ENCODE measurements at regions not wholly inside any gene's neighbourhood (a gene's known extent, or its start where the extent isn't known, plus 50 kb on each side); places are given as distances from the start of the nearest gene placed in this dataset.
A peak's percentile ranks its signal among the peaks of the same experiment; 100 is the strongest.

DNA sequence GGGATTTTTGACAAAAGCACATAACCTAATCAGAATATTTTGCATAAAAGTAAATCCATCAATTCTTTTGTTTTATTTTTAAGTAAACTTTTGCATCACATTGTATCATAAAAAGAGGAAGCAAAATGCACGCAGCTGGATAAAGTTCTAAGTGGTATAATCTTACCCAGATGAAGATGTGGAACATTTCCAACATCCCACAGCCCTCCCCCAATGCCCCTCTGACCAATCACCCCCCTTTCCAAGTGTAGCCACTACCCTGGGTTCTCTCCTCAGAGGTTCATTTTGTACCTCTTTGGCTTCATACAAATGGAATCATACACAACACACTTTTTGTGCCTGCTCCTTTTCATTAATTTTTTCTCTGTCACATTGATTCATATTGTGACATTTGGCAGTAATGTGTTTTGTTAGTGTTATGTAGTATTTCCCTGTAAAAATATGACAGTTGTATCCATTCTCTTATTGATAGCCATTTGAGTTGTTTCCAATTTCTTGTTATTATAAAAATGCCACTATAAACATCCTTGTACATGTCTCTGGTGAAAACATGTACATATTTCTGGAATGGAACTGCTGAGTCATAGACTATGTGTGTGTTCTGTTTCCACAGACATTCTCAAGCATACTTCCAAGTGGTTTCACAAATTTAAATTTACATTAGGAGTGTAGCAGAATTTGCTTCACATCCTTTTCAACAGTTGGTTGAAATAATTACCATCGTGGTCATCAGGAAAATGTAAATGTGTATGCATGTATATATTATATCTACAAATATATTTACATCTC is 92.9 kb upstream of the SYNDIG1 start:
- peak; percentile 44 to 46 for DNase-seq

DNA sequence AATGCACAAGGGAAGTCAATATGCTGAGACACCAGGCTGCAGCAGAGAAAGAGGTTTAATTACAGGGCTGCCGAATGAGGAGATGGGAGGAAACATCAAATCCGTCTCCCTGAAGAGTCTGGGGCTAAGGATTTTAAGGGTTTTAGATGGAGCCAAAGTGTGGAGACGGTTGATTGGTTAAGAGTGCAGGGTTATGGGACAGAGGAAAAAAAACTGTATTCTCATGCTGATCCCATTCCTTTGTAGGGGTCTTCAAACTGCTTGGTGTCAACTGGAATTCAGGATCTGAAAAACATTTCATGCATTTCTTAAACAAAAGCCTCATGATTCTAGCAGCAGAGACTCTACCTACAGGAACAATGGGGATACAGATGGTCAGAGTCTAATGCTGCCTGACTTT is 96.1 kb upstream of the SYNDIG1 start:
- DNase-seq, result no peak

- DNase-seq, result no peak
These were observed 98.3 kb upstream of the SYNDIG1 start for GRCh38 chr20:24370911-24371695.

DNA sequence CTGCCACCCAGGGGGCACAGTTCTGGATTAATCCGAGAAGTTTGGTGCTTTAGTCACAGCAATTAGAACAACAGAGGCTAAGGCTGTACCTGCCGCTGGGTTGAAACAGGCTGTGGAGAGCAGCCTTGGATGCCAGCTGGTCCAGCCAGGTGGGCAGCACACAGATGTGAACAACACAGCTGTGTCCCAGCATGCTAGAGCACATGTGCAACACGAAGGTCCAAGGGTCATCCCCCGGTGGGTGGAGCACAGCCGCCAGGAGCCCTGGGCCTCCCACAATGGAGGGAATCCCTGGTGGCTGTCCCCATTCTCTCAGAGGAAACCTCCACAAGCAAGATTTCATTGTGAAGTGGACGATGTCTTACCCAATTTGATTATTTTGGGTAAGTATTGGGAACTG is 99.2 kb upstream of the SYNDIG1 start:
- no peak for DNase-seq

- no peak for DNase-seq
These were observed 101.2 kb upstream of the SYNDIG1 start for GRCh38 chr20:24368253-24368652.

GRCh38 chr20:24366336-24367004 is 103.0 kb upstream of the SYNDIG1 start:
- DNase-seq, result no peak

DNA sequence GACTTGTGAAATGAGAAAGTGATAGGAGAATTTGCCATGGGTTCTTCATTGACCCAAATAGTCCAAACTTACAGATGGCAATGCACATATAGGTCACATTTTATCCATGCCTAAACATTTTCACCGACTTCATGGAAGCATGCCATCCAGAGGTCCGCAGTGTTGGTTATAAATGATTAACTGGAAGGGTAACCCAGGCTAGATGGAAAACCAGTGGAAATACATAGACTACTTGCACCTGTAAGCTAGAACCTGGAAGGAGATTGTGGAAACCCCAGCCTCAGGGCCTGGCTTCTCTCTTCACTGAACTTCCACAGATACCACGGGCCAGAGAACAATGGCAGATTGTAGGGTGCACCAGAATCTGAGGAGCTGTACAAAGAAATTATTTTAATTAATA is 103.8 kb upstream of the SYNDIG1 start:
- DNase-seq, result no peak

- no peak for DNase-seq
These were observed 104.9 kb upstream of the SYNDIG1 start for GRCh38 chr20:24364482-24364881.

- DNase-seq, result no peak
These were observed 106.4 kb upstream of the SYNDIG1 start for GRCh38 chr20:24363031-24363430.

DNA sequence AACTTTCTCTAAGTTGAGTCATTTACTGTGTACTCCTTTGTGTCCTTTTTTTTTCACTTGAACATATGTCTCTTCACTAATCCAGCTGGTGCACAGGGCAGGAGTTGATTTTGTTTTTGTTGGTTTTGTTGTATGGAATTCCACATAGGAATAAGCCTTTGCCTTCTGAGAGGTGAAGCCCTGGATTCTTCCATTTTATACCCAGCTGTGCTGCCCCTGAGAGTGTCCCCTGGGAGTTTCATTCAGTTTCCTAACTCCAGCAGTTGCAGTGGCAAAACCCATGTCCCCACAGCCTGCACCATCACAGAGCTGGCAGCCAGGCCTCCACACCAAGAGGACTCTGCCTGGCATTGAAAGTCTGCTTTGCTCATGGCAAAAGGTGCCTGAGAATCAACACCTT is 107.3 kb upstream of the SYNDIG1 start:
- no peak for DNase-seq

DNA sequence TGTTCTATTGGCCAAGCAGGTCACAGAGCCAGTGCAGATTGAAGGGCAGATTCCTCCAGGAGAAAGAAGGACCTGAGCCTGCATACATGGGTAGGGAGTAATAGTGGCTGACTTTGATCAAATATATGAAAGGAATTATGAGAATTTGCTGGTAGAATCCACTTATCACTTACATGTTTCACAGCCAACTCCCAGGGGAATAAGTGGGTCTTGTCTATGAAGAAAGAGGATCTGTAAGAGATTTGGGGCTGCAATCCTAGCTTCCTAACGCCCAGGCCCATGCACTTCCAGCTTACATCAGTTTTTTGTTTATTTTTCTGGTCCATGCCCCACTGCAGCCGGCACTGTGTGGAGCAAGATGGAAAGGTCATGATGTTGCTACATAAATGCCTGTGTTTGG is 107.9 kb upstream of the SYNDIG1 start:
- DNase-seq, result no peak

- no peak for DNase-seq
These were observed 108.9 kb upstream of the SYNDIG1 start for GRCh38 chr20:24360531-24360930.

- no peak for DNase-seq
These were observed 110.0 kb upstream of the SYNDIG1 start for GRCh38 chr20:24359321-24360027.

GRCh38 chr20:24357931-24358330 is 111.5 kb upstream of the SYNDIG1 start:
- DNase-seq, result no peak

DNA sequence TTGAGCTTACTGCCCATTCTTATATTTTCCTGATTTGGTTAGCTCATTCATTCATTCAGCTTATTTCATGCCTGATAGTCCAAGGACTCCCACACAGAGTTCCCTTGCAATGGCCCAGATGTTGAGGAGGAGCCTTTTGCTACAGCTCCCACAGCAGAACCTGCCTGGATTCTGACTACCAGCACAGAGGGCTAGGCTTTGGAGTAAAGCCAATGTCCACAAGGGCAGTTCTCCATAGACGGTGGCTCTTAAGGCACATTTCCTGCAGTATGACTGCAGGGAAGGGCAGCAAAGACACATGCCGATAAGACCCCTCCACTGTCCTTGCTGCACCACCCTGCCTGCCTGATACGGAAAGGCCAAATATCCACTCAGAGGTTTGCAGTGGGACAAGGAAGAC is 112.3 kb upstream of the SYNDIG1 start:
- no peak for DNase-seq

GRCh38 chr20:24353135-24353690 is 116.2 kb upstream of the SYNDIG1 start:
- DNase-seq, result no peak

DNA sequence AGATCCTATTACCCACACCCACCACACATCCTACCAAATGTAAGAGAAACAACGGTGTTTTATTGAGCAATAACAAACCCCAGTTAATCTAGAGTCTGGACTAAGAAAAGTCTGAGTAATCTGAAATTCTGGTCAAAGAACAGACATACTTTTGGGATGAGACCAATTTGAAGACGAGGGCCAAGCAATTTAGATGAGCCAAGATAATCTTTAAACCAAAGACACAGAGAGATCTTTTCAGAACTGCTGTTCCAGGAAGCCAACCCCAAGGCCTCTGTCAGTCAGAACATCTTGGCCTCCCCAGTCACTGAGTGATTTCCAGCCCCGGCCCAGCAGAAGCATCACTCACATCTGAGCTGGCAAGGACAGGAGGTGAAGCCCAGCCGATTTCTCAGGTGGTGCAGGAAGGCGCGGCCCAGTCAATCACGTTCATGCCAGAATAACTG is 118.5 kb upstream of the SYNDIG1 start:
- no peak for DNase-seq

DNA sequence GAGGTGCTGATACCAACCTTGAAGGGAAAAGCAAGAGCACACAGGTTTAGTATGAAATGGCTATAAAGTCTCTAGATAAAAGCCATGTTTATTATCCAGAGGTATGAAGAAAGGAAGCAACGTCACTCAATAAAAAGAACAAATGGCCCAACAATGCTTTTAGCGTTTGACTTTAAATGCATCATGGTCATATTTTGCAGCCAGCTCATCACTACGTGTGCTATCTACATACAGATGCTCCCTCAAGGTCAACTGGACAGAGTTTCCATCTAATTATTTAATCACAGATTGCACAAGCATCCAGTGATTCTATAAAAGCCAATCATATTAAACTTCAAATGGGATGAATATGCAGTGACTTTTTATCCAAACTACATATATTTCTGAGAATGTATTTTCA is 127.6 kb upstream of the SYNDIG1 start:
- no peak for DNase-seq

- DNase-seq, result no peak
These were observed 128.5 kb upstream of the SYNDIG1 start for GRCh38 chr20:24340933-24341332.

DNA sequence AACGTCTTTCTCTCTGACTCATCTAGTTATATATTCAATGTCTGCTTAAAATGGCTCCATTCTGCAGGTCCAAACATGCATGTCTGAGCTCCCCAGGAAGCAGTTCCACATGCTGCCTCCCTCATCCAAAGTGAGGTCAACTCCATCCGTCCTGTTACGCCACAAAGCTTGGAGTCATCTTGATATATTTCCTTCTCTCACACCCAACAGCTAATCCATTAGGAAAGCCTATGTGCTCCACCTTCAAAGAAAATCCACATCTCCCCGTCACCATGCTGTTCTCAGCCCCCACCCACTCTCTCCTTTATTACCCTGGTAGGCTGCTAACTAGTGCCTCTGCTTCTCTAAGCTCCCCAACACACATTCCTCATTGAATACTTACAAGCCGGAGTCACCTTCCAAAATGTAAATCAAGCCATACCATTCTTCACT is 130.2 kb upstream of the SYNDIG1 start:
- DNase-seq, result no peak

GRCh38 chr20:24337551-24337950 is 131.9 kb upstream of the SYNDIG1 start:
- no peak for DNase-seq

DNA sequence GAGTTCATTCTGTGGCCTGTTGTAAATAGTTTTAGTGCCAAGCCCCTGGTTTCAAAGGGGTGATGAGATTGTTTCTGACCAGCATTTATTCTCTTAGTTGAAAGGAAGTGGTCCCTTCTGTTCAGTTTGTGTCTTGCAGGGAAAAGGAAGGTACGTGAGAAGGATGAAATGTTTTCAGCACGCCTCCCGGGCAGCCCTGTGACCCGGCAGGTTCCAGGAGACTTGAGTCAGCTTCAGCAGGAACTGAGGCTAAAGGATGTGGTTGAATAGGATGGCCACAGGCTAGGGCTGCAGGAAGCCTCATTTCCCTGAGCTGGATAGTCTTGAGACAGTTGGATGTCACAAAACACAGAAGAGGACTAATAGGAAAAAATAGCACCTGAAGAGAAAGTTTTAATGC is 132.4 kb upstream of the SYNDIG1 start:
- DNase-seq, result no peak
